Ovary (tissue), 7 donors: ENCODE measurements at regions not wholly inside any gene's neighbourhood (a gene's known extent, or its start where the extent isn't known, plus 50 kb on each side); places are given as distances from the start of the nearest gene placed in this dataset.

Source experiments
- DNase-seq, 5 donors: peaks; one replicate each; pipeline ENCODE4 v3.0.0-alpha.2; 2019 to 2020
- H3K27ac ChIP-seq, 2 donors: fragments of 200-600 bp; one replicate each; pipeline versions ENCODE4 v1.5.1 to v1.8.0; 2019 to 2022
- H3K27me3 ChIP-seq: fragments of 200-600 bp; one replicate; pipeline ENCODE4 v1.8.0; 2022
- H3K36me3 ChIP-seq: fragments of 200-600 bp; sonication (generic); one replicate; pipeline ENCODE4 v1.5.1; 2019
- H3K4me1 ChIP-seq: one replicate; pipeline ENCODE4 v1.8.1; 2013; ENCODE audit warnings: mild to moderate bottlenecking, moderate library complexity; ENCODE audit not compliant: insufficient read depth
- H3K4me3 ChIP-seq: fragments of 200-600 bp; sonication (generic); one replicate; pipeline ENCODE4 v1.5.1; 2017
- H3K9me3 ChIP-seq, 2 donors: fragments of 200-600 bp in 1 of 2; sonication (generic) in 1 of 2; one replicate each; pipeline versions ENCODE4 v1.5.1 to v1.8.1; 2013 to 2019; ENCODE audit warnings: mild to moderate bottlenecking in 1 of 2, moderate library complexity in 1 of 2
- CTCF ChIP-seq, 3 donors: fragments of 450-650 bp in 2 of 3; fragments of 200-600 bp in 1 of 3; IDR thresholded peaks; one replicate each; pipeline versions ENCODE4 v1.5.1 to v1.8.0; 2016 to 2022; ENCODE audit warnings: antibody characterized with exemption in 3 of 3, mild to moderate bottlenecking in 1 of 3
- EP300 ChIP-seq: sonication (generic); formaldehyde crosslinking; IDR thresholded peaks from one replicate; pipeline ENCODE4 v1.6.1; 2017; ENCODE audit warnings: antibody characterized with exemption
- POLR2A ChIP-seq: fragments of 450-650 bp; IDR thresholded peaks from one replicate; pipeline ENCODE4 v1.6.1; 2017; ENCODE audit warnings: antibody characterized with exemption, mild to moderate bottlenecking, moderate library complexity
- WGBS, 3 donors: extraction: QIAGEN DNeasy Blood & Tissue Kit in 1 of 3; methylation state at CpG; one replicate each; pipeline versions ENCODE4 v1.1.5 to v1.1.7; 2013 to 2017; 5-methylcytosine and 5-hydroxymethylcytosine counted together
- intact Hi-C, 4 donors: fragments of 100-400 bp; cut with DNase I; formaldehyde crosslinking; loops; one replicate each; pipeline versions ENCODE4 v1.11.0 to v1.15.1; 2022 to 2023
- donor health status: DM: no; HTN: no; CAD: no; lungs with moderate emphysema.
- donor health status: DM: no; HTN: no; CAD: no.
- donor health status: Bipolar disorder and iron deficiency.
- donor health status: DM: no; HTN: no; CAD: no.
- donor health status: DM: yes; HTN: yes; CAD: no.

- no peak overlapping the region for H3K4me3 ChIP-seq
- H3K4me1 ChIP-seq: no peaks in the 10 kb centered on the region
- H3K9me3 ChIP-seq: no peaks in the 10 kb centered on the region
- intact Hi-C loops: loop anchor here in 1 of 4 donors (10.0 kb wide), 1 partner anchor 365 kb away; no protein-coding TSS in a partner anchor
- 62 to 69% (median 67%) methylated on average over 9 of the region's 9 CpGs for WGBS, 3 donors
- TF ChIP-seq EP300: no peak
- no peak for TF ChIP-seq CTCF (IDR thresholded peaks at IDR 0.05)
- TF ChIP-seq POLR2A: no peak
- H3K27me3 ChIP-seq: no peaks in the 10 kb centered on the region
- H3K36me3 ChIP-seq: no peaks in the 10 kb centered on the region
- H3K27ac ChIP-seq: no peak overlapping the region
- no peak for DNase-seq
Observed at GRCh38 chr7:132049462-132050304, 493.3 kb upstream of the PODXL start.

- no peaks in the 10 kb centered on the region for H3K9me3 ChIP-seq
- H3K36me3 ChIP-seq: no peaks in the 10 kb centered on the region
- no peaks in the 10 kb centered on the region for H3K27me3 ChIP-seq
- H3K4me1 ChIP-seq: no peaks in the 10 kb centered on the region
- WGBS, 3 donors: 93 to 98% (median 97%) methylated on average over 2 of the region's 2 CpGs
- no peak for DNase-seq
- no peak for TF ChIP-seq POLR2A
- no peak overlapping the region for H3K27ac ChIP-seq
- intact Hi-C loops: no loop called here
- no peak overlapping the region for H3K4me3 ChIP-seq
Observed at GRCh38 chr7:132045481-132045980, 489.1 kb upstream of the PODXL start.

GRCh38 chr7:132045002-132045401 is 488.6 kb upstream of the PODXL start:
- H3K4me3 ChIP-seq: no peak overlapping the region
- no peaks in the 10 kb centered on the region for H3K27me3 ChIP-seq
- no peaks in the 10 kb centered on the region for H3K4me1 ChIP-seq
- no peak overlapping the region for H3K27ac ChIP-seq
- DNase-seq: no peak
- TF ChIP-seq EP300 (no peak), CTCF (IDR thresholded peaks at IDR 0.05) (no peak), POLR2A (no peak)
- intact Hi-C loops: no loop called here
- 83 to 85% (median 84%) methylated on average over 2 of the region's 2 CpGs for WGBS, 3 donors
- H3K36me3 ChIP-seq: no peaks in the 10 kb centered on the region
- H3K9me3 ChIP-seq: no peaks in the 10 kb centered on the region

- 89 to 92% (median 90%) methylated on average over 1 of the region's 1 CpG for WGBS, 3 donors
- no peaks in the 10 kb centered on the region for H3K9me3 ChIP-seq
Observed at GRCh38 chr7:132044247-132044646, 487.8 kb upstream of the PODXL start.

GRCh38 chr7:132041108-132041507 is 484.7 kb upstream of the PODXL start:
- Histone ChIP-seq H3K9me3 (no peaks in the 10 kb centered on the region), H3K4me1 (no peaks in the 10 kb centered on the region), H3K36me3 (no peaks in the 10 kb centered on the region), H3K4me3 (no peak overlapping the region), H3K27me3 (no peaks in the 10 kb centered on the region), H3K27ac (no peak overlapping the region)
- intact Hi-C loops: no loop called here
- TF ChIP-seq POLR2A: no peak
- TF ChIP-seq EP300: no peak
- TF ChIP-seq CTCF (IDR thresholded peaks at IDR 0.05): no peak
- no peak for DNase-seq
- WGBS, 3 donors: 93 to 95% (median 93%) methylated on average over 3 of the region's 3 CpGs

More at GRCh38 chr7:132044247-132044646, 487.8 kb upstream of the PODXL start:
- Histone ChIP-seq H3K4me1 (no peaks in the 10 kb centered on the region), H3K27me3 (no peaks in the 10 kb centered on the region), H3K36me3 (no peaks in the 10 kb centered on the region), H3K4me3 (no peak overlapping the region), H3K27ac (no peak overlapping the region)
- no peak for DNase-seq
- no peak for TF ChIP-seq EP300
- intact Hi-C loops: no loop called here
